ENCODE measurements at regions not wholly inside any gene's neighbourhood (a gene's known extent, or its start where the extent isn't known, plus 50 kb on each side); places are given as distances from the start of the nearest gene placed in this dataset.
A peak's percentile ranks its signal among the peaks of the same experiment; 100 is the strongest.

DNA sequence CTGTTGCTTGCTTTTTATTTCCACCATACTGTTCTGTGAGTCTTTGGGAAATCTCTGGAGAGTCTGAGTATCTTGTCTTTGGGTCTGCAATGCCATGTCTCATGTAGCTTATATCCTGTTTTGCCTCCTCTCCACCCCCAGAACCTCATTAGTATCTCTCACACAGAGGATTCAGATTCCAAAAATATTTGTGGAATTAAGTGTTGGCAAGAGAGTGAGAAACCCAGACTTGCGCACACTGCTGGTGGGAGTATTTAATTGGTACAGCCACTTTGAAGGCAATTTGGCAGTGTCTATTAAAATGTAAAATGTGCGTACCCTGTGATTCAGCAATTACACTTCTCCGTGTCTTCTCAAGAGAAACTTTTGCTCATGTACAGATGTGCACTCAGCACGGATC lies 68.6 kb downstream of the ZNF621 start:
- Histone ChIP-seq H3K4me3 (no peak overlapping the region), H3K9me3 (replicated peaks) (no peaks in the 10 kb centered on the region), H3K27me3 (no peaks in the 10 kb centered on the region), H3K27ac (no peak overlapping the region), H3K36me3 (no peaks in the 10 kb centered on the region), H3K4me1 (peaks cover 4% of the 10 kb centered on the region)
- no peak for DNase-seq

DNA sequence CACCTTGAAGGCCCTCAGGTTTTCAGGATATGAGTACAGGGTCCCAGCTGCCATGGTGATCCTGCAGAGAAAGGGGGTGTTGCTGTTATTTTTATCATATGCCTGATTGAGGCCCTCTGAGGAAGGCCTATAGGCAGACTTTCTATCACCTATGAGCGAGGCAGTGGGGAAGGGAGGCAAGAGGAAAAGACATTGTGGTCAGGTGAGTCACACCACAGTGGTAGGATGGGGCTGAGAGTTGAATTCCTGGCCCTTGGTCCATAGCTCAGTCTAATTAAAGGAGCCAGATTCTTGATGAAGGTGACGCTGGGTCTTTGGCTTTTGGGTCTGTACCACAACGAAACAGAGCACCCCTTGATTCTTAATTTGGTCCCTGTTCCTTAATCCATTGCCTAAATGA lies 72.7 kb downstream of the ZNF621 start:
- Histone ChIP-seq H3K4me1 (peaks cover 8% of the 10 kb centered on the region), H3K27ac (no peak overlapping the region), H3K4me3 (no peak overlapping the region), H3K36me3 (no peaks in the 10 kb centered on the region), H3K9me3 (replicated peaks) (peaks cover 9% of the 10 kb centered on the region), H3K27me3 (no peaks in the 10 kb centered on the region)
- no peak for DNase-seq

DNA sequence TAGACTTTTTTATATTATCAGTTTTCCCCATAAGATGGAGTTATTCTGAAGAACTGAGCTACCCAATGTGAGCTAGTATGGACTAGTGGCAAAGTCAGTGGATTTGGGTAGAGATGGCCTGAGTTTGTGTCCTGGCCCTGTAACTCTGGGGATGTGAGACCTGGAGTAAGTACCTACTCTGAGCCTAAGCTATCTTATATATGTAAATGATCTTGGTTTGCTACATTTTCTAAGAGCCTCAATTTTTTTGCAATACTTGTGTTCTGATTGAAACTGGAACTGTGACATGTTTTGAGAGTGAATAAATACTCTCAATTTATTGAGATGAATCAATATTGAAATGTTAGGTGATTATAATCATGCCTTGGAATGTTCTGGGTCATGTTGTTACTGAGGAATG lies 73.6 kb downstream of the ZNF621 start:
- H3K27ac ChIP-seq, result no peak overlapping the region
- DNase-seq, result no peak
- peaks cover 12% of the 10 kb centered on the region for H3K9me3 ChIP-seq (replicated peaks)
- no peaks in the 10 kb centered on the region for H3K36me3 ChIP-seq
- H3K27me3 ChIP-seq, result no peaks in the 10 kb centered on the region
- peaks cover 14% of the 10 kb centered on the region for H3K4me1 ChIP-seq
- no peak overlapping the region for H3K4me3 ChIP-seq

DNA sequence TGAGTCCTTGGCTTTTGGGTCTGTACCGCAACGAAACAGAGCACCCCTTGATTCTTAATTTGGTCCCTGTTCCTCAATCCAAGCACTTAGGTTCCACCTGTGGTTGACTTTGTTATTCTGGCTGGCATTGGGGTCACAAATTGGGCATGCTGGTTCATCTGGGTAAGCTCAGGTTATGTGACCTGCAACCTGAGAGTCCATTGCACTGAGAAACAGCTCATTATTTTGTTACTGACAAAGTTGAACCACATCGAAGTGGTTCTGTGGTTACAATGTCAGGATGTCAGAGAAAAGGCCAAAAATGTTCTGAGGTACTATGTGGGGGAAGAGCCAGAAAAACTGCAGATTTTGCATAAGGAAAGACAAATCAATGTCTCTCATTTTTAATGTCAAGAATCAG lies 74.2 kb downstream of the ZNF621 start:
- Histone ChIP-seq H3K36me3 (no peaks in the 10 kb centered on the region), H3K4me3 (no peak overlapping the region), H3K27ac (no peak overlapping the region), H3K4me1 (peaks cover 17% of the 10 kb centered on the region), H3K27me3 (no peaks in the 10 kb centered on the region), H3K9me3 (replicated peaks) (peaks cover 12% of the 10 kb centered on the region)
- no peak for DNase-seq

DNA sequence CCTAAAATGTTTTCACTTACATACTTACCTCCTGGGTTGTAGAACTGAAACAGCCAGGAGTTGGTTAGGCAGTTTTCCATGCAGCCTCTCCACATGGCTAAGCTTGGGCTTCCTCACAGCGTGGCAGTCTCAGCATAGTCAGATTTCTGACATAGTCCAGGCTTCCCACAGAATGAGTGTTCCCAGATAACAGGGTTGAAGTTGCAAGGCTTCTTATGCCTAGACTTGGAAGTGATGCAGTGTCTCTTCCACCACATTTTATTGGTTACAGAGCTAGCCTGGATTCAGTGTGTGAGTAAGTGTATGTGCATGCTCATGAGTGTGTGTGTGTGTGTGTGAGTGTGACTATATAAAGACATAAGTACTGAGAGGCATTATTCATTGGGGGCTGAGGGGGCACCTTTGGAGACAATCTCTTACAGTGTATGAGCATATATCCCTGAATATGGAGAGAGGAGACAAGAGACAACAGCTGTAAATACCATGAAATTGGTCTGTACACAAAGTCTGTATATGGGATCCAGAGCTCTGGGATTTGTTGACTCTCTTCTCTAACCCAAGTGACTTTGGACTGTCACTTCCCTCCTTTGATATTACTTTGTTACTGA lies 78.1 kb downstream of the ZNF621 start:
- peaks cover 12% of the 10 kb centered on the region for H3K9me3 ChIP-seq (replicated peaks)

DNA sequence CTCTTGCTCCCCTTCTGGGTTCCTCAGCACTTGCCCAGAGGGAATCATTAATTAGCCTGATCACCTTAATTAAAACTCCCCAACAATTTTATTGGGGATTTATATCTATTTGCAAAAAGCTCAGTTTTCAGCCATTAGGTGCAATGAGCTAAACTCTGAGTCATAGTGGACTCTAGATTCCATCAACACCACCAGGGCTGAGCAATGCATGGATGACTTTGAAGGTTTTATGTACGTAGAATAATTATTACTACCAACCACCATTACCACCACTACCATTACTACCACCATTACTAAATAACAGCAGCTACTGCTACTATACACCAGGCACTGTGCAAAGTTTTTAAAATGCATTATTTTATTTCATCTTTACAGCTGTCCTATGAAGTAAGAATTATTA lies 81.2 kb downstream of the ZNF621 start:
- H3K9me3 ChIP-seq (replicated peaks), result peaks cover 12% of the 10 kb centered on the region
- DNase-seq, result no peak
- H3K27me3 ChIP-seq, result no peaks in the 10 kb centered on the region
- H3K4me1 ChIP-seq, result peaks cover 18% of the 10 kb centered on the region
- no peak overlapping the region for H3K4me3 ChIP-seq
- no peaks in the 10 kb centered on the region for H3K36me3 ChIP-seq
- H3K27ac ChIP-seq, result no peak overlapping the region

More for the DNA sequence above, 78.1 kb downstream of the ZNF621 start:
- Histone ChIP-seq H3K36me3 (no peaks in the 10 kb centered on the region), H3K27me3 (no peaks in the 10 kb centered on the region), H3K27ac (peak overlapping the region; percentile 99), H3K4me1 (peaks cover 18% of the 10 kb centered on the region), H3K4me3 (no peak overlapping the region)
- peak; percentile 76 to 87 for DNase-seq

DNA sequence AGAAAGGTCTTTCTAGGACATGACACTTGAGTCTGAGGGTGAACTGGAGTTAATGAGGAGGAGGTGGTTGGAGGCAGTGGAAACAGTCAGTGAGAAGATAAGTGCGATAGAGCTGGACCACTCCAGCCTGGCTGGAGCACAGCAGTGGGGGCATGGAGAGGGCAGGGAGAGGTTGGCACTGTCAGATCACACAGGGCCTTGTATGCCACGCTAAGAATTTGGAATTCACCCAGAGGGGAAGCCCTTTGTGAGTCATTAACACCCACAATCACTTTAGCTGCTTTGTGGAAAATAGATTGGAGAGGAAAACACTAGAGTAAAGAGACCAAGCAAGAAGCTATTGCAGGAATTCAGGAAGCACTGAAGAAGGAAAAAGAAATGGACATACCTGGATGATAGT lies 83.3 kb downstream of the ZNF621 start:
- no peak overlapping the region for H3K4me3 ChIP-seq
- no peaks in the 10 kb centered on the region for H3K9me3 ChIP-seq (replicated peaks)
- peaks cover 9% of the 10 kb centered on the region for H3K4me1 ChIP-seq
- DNase-seq, result no peak
- H3K27me3 ChIP-seq, result no peaks in the 10 kb centered on the region
- H3K36me3 ChIP-seq, result no peaks in the 10 kb centered on the region
- no peak overlapping the region for H3K27ac ChIP-seq

DNA sequence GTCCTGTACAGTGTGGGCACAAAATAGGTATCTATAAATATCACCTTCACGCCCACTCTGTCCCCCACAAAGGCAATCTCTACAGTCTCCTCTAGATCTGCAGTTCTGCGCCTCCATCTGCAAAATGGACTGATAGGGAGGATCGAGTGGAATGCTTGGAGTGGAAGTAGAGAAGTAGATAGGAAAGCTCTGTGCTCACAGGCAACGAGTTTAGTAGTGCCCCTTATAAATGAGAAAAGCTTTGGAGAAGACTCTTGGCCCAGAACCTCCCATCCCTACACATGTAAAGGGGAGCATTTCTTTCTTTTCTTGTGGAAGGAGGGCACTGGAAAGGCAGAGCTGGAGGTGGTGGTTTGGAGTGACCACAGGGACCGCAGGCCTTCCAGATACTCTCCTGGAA lies 88.5 kb downstream of the ZNF621 start:
- Histone ChIP-seq H3K4me1 (peaks cover 10% of the 10 kb centered on the region), H3K36me3 (no peaks in the 10 kb centered on the region), H3K27me3 (no peaks in the 10 kb centered on the region), H3K9me3 (replicated peaks) (no peaks in the 10 kb centered on the region), H3K4me3 (no peak overlapping the region), H3K27ac (no peak overlapping the region)
- no peak for DNase-seq

DNA sequence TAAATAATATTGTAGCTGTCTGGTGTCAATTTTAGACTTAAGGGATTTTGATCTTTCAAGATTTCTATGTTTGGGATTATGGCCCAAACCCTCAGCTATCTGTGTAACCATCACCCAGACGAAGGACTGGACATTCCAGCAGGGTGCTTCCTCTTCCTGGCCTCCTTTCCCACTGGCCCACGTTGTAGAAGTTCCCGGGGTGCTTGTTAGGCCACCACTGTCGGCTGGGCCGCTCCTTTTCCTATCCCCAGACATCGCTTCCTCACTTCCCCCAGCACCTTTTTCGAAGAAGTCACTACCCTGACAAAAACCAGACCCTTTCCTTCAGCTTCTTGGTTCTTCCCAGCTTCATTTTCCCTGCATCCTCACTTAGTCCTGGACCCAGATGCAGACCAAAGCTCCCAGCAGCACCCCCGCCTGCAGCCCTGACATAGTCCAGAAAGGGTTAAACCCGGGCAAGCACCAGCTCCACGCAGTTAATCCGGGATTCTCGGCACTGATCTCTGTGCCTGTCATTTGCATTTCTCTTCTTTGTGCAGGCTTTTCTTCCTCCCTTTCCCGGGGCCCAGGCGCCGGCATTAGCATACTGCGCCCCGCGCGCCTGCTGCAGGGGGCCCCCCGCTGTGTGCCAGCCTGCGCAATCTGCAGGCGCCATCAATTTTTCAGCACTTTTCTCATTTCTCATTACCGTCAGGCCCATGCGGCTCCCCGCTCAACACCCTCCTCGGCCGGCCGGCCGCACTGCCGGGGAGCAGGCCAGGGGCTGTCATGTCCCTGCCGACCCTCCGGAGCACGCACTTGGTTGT lies 90.6 kb downstream of the ZNF621 start:
- peak; percentile 19 to 29 for DNase-seq
- peak overlapping the region; percentile 48 for H3K4me3 ChIP-seq
- peak overlapping the region; percentile 44; the same call in 1 of the 2 replicates for H3K27ac ChIP-seq
- H3K9me3 ChIP-seq (replicated peaks), result no peaks in the 10 kb centered on the region
- no peaks in the 10 kb centered on the region for H3K27me3 ChIP-seq
- H3K4me1 ChIP-seq, result peaks cover 10% of the 10 kb centered on the region
- no peaks in the 10 kb centered on the region for H3K36me3 ChIP-seq

DNA sequence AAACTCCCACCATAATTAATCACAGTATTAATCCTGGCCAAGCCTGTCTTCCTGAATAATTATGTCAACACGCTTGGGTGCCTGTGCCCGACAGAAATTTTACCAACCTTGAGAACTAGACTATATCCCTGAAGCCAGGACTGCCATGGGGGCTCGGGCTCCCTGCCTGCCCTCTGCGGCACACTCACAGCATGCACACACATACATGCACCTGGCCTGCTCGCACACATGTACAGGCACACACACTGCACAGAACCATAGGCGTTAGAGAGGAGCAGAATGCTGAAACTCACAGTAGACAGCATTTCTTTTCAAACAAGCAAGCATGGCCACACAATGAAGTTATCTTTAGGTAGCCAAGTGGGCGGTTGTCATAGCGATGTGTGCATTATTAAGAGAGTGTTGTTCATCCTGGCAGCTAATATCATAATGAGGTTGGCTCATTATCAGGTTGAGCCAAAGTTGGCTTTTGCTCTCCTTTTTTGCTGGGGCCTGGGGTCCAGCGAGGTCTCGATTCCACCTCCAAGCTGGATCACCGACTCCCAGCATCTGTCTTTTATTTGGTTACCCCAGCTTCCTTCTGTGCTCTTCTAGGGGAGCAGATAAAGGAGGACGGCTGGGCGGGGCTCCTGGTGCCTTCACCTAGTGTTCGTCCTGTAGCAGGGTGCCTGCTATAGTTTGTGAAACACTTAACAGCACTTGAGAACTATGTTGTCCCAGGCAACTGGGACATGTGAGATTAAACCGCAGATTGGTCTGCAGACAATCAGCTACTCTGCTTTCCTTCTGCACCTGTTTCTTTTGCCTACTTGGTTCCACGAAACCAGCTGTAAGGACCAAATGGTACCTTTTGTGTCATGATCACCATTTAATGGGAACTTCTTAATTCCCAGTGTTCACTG lies 91.4 kb downstream of the ZNF621 start:
- Histone ChIP-seq H3K27ac (peak overlapping the region; percentile 44; the same call in 1 of the 2 replicates), H3K4me1 (peaks cover 10% of the 10 kb centered on the region), H3K36me3 (no peaks in the 10 kb centered on the region), H3K27me3 (no peaks in the 10 kb centered on the region), H3K4me3 (peak overlapping the region; percentile 48), H3K9me3 (replicated peaks) (no peaks in the 10 kb centered on the region)
- peak; percentile 28 to 56 for DNase-seq

DNA sequence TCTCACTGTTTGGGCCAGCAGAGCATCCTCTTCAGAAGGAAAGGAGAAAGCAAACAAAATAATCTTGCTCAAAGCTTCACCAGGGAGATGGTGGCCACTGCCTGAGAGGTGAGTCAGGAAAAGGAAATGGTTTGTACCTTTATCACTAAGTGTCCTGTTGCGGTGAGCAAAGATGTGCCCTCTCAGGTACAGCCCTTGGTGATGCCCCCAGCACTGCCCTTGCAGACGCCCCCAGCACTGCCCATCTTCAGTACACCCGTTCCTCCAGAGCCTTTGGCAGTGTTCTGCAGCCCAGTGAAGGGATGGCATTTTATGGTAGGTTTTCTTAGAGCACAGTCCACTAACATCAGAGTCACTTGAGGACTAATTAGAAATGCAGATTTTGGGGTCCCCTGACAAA lies 92.3 kb downstream of the ZNF621 start:
- Histone ChIP-seq H3K4me3 (no peak overlapping the region), H3K27ac (no peak overlapping the region), H3K36me3 (no peaks in the 10 kb centered on the region), H3K4me1 (peaks cover 10% of the 10 kb centered on the region), H3K27me3 (no peaks in the 10 kb centered on the region), H3K9me3 (replicated peaks) (no peaks in the 10 kb centered on the region)
- DNase-seq, result no peak

DNA sequence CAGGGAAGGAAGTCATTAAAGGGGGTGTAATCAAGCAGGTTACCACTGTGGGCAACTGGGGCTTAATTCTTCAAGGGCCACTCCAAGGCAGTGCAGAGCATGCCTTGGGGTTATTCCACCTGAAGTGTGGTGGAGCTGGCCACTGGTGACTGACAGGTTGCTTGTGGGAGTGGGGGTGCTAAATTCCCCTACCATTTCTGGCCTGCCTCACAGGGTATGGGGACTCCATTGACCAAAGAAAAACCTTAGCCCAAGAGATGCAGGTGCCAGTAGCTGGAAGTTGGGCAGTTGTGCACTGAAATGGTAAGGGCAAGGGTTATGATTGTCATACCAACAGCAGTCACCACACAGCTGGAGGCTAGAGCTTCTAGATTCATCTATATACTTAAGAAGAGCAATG lies 93.4 kb downstream of the ZNF621 start:
- no peak for DNase-seq
- Histone ChIP-seq H3K4me1 (peaks cover 10% of the 10 kb centered on the region), H3K36me3 (no peaks in the 10 kb centered on the region), H3K9me3 (replicated peaks) (no peaks in the 10 kb centered on the region), H3K27ac (no peak overlapping the region), H3K4me3 (no peak overlapping the region), H3K27me3 (no peaks in the 10 kb centered on the region)

DNA sequence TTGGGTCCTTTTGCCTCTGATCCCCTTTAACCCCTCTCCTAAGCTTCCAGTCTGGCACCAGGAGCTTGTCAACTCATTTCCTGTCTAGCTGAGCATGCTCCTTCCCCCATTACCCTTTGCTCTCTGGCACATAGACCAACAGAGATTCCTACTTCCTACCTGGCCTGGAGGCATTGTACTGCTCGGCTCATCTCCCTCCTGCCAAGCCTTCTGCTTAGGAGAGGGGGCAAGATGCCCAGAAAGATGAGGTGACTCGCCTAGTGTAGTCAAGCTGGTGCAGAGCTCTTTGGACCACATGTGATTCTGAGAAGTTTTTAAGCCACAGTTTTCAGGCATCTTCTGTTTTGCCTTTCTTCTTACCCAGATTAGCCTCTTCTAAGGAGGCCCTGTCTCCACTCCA lies 95.4 kb downstream of the ZNF621 start:
- no peaks in the 10 kb centered on the region for H3K9me3 ChIP-seq (replicated peaks)
- no peaks in the 10 kb centered on the region for H3K27me3 ChIP-seq
- DNase-seq, result no peak
- no peak overlapping the region for H3K4me3 ChIP-seq
- no peak overlapping the region for H3K27ac ChIP-seq
- H3K36me3 ChIP-seq, result no peaks in the 10 kb centered on the region
- H3K4me1 ChIP-seq, result peaks cover 10% of the 10 kb centered on the region

DNA sequence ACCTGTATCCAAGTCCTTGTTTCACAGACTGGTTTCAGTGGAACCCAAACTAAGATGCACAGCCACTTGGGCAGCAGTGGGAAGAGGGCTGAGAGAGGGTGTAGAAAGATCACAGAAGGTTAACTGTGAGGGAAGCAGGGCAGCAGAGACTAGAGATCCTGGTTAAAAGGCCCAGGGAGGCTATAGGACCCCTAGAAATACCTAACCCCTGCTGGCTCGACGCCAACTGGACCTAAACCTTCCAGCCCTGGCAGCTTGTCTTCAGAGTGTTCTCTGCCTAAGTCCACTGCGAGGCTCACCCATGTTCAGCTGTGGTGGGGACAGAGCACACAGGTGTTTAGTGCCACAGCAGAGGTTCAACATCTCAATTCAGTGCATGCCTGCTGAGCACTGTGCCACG lies 96.5 kb downstream of the ZNF621 start:
- Histone ChIP-seq H3K27me3 (no peaks in the 10 kb centered on the region), H3K36me3 (no peaks in the 10 kb centered on the region), H3K4me3 (no peak overlapping the region), H3K9me3 (replicated peaks) (no peaks in the 10 kb centered on the region), H3K4me1 (peaks cover 5% of the 10 kb centered on the region), H3K27ac (no peak overlapping the region)
- DNase-seq, result no peak

DNA sequence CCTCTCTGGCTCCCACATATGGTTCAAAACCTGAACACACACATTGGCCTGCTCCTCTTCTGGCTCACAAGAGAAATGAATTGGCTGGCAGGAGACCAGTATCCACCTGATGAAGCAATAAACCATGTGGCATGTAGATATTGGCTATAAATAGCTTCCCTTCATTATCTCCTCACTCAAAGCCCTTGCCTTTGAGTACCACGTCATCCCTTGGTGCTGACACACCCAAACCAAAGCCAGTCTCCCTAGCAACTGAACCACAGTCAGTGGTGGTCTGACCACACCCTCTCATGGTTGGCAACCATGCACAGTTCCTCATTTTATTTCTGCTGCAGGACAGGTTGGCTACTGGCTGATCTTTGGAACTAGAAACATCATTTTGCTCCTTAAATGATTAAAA lies 98.8 kb downstream of the ZNF621 start:
- no peaks in the 10 kb centered on the region for H3K4me1 ChIP-seq
- H3K27me3 ChIP-seq, result no peaks in the 10 kb centered on the region
- H3K9me3 ChIP-seq (replicated peaks), result no peaks in the 10 kb centered on the region
- no peak overlapping the region for H3K4me3 ChIP-seq
- H3K36me3 ChIP-seq, result no peaks in the 10 kb centered on the region
- DNase-seq, result peak; percentile 17 to 20
- H3K27ac ChIP-seq, result no peak overlapping the region

Data from SJCRH30 (cell line).